ENCODE measurements at regions not wholly inside any gene's neighbourhood (a gene's known extent, or its start where the extent isn't known, plus 50 kb on each side); places are given as distances from the start of the nearest gene placed in this dataset.

GRCh38 chr2:122680662-122681061 lies 925.2 kb downstream of the TSN start:
- 91% methylated on average over 4 of the region's 4 CpGs for WGBS (ENCODE audit: insufficient coverage)
- intact Hi-C loops (cut with micrococcal nuclease) = no loop called here

GRCh38 chr2:122681626-122682025 lies 926.2 kb downstream of the TSN start:
- H3K27me3 ChIP-seq (ENCODE audit: control insufficient read depth, insufficient read depth, low read length) = no peaks in the 10 kb centered on the region
- WGBS (ENCODE audit: insufficient coverage) = 33% methylated on average over 1 of the region's 1 CpG
- peak in 1 of 3 donors; percentile 83 for ATAC-seq
- H3K9me3 ChIP-seq (ENCODE audit: control insufficient read depth, insufficient read depth, low read length) = peaks cover 8% of the 10 kb centered on the region
- Mint-ChIP-seq H3K4me1 (peaks cover 0 to 5% of the 10 kb centered on the region in 2 donors), H3K36me3 (no peaks in the 10 kb centered on the region), H3K4me3 (no peak overlapping the region), H3K9me3 (peaks cover 14% of the 10 kb centered on the region in 2 donors), H3K27ac (no peak overlapping the region), H3K27me3 (ENCODE audit: low read depth in 2 of 2) (no peaks in the 10 kb centered on the region)
- H3K4me3 ChIP-seq (ENCODE audit: low read length) = no peak overlapping the region
- H3K4me1 ChIP-seq (ENCODE audit: control insufficient read depth, insufficient read depth, low read length) = no peaks in the 10 kb centered on the region
- DNase-seq = no peak
- intact Hi-C loops (cut with micrococcal nuclease) = no loop called here
- H3K27ac ChIP-seq (ENCODE audit: low read length) = no peak overlapping the region
- TF ChIP-seq, protein P1, sequence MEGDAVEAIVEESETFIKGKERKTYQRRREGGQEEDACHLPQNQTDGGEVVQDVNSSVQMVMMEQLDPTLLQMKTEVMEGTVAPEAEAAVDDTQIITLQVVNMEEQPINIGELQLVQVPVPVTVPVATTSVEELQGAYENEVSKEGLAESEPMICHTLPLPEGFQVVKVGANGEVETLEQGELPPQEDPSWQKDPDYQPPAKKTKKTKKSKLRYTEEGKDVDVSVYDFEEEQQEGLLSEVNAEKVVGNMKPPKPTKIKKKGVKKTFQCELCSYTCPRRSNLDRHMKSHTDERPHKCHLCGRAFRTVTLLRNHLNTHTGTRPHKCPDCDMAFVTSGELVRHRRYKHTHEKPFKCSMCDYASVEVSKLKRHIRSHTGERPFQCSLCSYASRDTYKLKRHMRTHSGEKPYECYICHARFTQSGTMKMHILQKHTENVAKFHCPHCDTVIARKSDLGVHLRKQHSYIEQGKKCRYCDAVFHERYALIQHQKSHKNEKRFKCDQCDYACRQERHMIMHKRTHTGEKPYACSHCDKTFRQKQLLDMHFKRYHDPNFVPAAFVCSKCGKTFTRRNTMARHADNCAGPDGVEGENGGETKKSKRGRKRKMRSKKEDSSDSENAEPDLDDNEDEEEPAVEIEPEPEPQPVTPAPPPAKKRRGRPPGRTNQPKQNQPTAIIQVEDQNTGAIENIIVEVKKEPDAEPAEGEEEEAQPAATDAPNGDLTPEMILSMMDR (IDR thresholded peaks at IDR 0.05) = no peak
- H3K36me3 ChIP-seq (ENCODE audit: control insufficient read depth, insufficient read depth, low read length) = no peaks in the 10 kb centered on the region

More at GRCh38 chr2:122680662-122681061, 925.2 kb downstream of the TSN start:
- Histone ChIP-seq H3K4me1 (ENCODE audit: control insufficient read depth, insufficient read depth, low read length) (no peaks in the 10 kb centered on the region), H3K27ac (ENCODE audit: low read length) (no peak overlapping the region), H3K36me3 (ENCODE audit: control insufficient read depth, insufficient read depth, low read length) (no peaks in the 10 kb centered on the region), H3K27me3 (ENCODE audit: control insufficient read depth, insufficient read depth, low read length) (no peaks in the 10 kb centered on the region), H3K4me3 (ENCODE audit: low read length) (no peak overlapping the region), H3K9me3 (ENCODE audit: control insufficient read depth, insufficient read depth, low read length) (peaks cover 8% of the 10 kb centered on the region)
- Mint-ChIP-seq H3K4me1 (peaks cover 0 to 5% of the 10 kb centered on the region in 2 donors), H3K9me3 (peaks cover 8 to 11% of the 10 kb centered on the region in 2 donors), H3K27ac (no peak overlapping the region), H3K4me3 (no peak overlapping the region), H3K36me3 (no peaks in the 10 kb centered on the region), H3K27me3 (ENCODE audit: low read depth in 2 of 2) (no peaks in the 10 kb centered on the region)
- TF ChIP-seq, protein P1 (IDR thresholded peaks at IDR 0.05) = no peak
- ATAC-seq (no peak), DNase-seq (no peak)

DNA sequence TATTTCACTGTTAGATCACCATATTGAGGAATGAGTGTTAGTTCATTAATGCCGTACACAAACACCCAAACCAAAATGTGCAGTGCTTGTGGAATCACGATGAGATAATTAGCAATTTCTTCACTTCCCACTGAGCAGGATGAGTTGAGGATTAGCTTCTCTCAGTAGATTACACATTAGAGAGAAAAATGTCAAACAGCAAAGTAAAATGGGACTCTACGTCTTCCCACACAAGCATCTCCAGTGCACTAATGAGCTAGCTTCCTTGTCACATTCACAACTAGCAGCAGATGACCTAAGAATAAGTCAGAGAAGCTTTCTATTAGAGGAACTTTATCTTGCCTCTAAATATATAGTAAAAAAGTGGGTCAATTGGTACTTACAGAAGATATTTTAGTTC lies 926.9 kb downstream of the TSN start:
- ATAC-seq (no peak), DNase-seq (no peak)
- Mint-ChIP-seq H3K9me3 (peaks cover 12 to 15% of the 10 kb centered on the region in 2 donors), H3K27ac (no peak overlapping the region), H3K4me1 (peaks cover 0 to 5% of the 10 kb centered on the region in 2 donors), H3K27me3 (ENCODE audit: low read depth in 2 of 2) (no peaks in the 10 kb centered on the region), H3K36me3 (no peaks in the 10 kb centered on the region), H3K4me3 (no peak overlapping the region)
- Histone ChIP-seq H3K4me3 (ENCODE audit: low read length) (no peak overlapping the region), H3K4me1 (ENCODE audit: control insufficient read depth, insufficient read depth, low read length) (no peaks in the 10 kb centered on the region), H3K27ac (ENCODE audit: low read length) (no peak overlapping the region), H3K9me3 (ENCODE audit: control insufficient read depth, insufficient read depth, low read length) (peaks cover 8% of the 10 kb centered on the region), H3K36me3 (ENCODE audit: control insufficient read depth, insufficient read depth, low read length) (no peaks in the 10 kb centered on the region), H3K27me3 (ENCODE audit: control insufficient read depth, insufficient read depth, low read length) (no peaks in the 10 kb centered on the region)
- no CpG with 5 or more reads among the region's 3 CpGs for WGBS (ENCODE audit: insufficient coverage)
- intact Hi-C loops (cut with micrococcal nuclease) = no loop called here
- TF ChIP-seq, protein P1 (IDR thresholded peaks at IDR 0.05) = no peak

DNA sequence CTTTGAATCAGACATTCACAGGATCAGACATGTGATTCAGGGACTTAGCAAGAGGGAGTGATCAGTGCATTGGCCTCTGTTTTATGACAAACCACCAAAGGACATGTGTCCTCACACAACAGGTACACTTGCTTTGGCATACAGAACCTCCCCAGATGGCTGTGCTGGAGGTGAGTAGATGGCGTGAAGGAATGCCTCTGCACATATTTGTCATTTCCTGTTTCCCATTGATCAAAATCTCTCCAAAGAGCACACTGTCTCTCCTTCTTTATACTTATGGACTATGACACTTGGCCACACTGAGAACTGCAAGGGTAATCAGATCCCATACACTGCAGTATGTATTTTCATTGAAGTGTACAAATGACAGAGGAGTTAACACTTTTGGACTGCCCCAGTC lies 927.6 kb downstream of the TSN start:
- Mint-ChIP-seq H3K36me3 (no peaks in the 10 kb centered on the region), H3K4me3 (no peak overlapping the region), H3K4me1 (peaks cover 0 to 5% of the 10 kb centered on the region in 2 donors), H3K27ac (no peak overlapping the region), H3K9me3 (peaks cover 12 to 14% of the 10 kb centered on the region in 2 donors), H3K27me3 (ENCODE audit: low read depth in 2 of 2) (no peaks in the 10 kb centered on the region)
- Histone ChIP-seq H3K27me3 (ENCODE audit: control insufficient read depth, insufficient read depth, low read length) (no peaks in the 10 kb centered on the region), H3K4me1 (ENCODE audit: control insufficient read depth, insufficient read depth, low read length) (no peaks in the 10 kb centered on the region), H3K4me3 (ENCODE audit: low read length) (no peak overlapping the region), H3K36me3 (ENCODE audit: control insufficient read depth, insufficient read depth, low read length) (no peaks in the 10 kb centered on the region), H3K27ac (ENCODE audit: low read length) (no peak overlapping the region), H3K9me3 (ENCODE audit: control insufficient read depth, insufficient read depth, low read length) (peaks cover 8% of the 10 kb centered on the region)
- TF ChIP-seq, protein P1 (IDR thresholded peaks at IDR 0.05) = no peak
- intact Hi-C loops (cut with micrococcal nuclease) = no loop called here
- no peak for DNase-seq
- ATAC-seq = no peak
- WGBS (ENCODE audit: insufficient coverage) = 86% methylated on average over 1 of the region's 1 CpG

All from natural killer cell (primary cell).